ENCODE measurements at regions not wholly inside any gene's neighbourhood (a gene's known extent, or its start where the extent isn't known, plus 50 kb on each side); places are given as distances from the start of the nearest gene placed in this dataset.

DNA sequence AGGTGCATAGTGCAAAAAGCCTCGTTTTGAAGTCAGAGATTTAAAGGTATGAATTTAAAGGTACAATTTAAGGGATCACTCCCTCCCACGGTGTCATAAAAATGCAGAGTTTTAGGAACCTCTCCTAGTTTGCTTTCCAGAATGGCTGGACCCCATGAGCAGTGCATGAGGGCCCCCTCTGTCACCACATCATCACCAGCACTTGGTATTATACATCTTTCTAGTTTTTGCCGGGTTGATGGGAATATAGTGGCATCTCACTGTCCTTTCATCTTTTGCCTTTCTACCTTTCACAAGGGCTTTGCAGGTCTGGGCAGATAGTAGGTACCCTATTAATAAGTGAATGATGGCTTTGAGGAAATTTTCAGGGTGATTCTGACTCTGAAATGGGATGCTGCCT is 103.6 kb upstream of the AGBL1 start:
- TF ChIP-seq, protein P1, sequence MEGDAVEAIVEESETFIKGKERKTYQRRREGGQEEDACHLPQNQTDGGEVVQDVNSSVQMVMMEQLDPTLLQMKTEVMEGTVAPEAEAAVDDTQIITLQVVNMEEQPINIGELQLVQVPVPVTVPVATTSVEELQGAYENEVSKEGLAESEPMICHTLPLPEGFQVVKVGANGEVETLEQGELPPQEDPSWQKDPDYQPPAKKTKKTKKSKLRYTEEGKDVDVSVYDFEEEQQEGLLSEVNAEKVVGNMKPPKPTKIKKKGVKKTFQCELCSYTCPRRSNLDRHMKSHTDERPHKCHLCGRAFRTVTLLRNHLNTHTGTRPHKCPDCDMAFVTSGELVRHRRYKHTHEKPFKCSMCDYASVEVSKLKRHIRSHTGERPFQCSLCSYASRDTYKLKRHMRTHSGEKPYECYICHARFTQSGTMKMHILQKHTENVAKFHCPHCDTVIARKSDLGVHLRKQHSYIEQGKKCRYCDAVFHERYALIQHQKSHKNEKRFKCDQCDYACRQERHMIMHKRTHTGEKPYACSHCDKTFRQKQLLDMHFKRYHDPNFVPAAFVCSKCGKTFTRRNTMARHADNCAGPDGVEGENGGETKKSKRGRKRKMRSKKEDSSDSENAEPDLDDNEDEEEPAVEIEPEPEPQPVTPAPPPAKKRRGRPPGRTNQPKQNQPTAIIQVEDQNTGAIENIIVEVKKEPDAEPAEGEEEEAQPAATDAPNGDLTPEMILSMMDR (IDR thresholded peaks at IDR 0.05) = no peak
- no peak for TF ChIP-seq TEAD4 (IDR thresholded peaks at IDR 0.05; ENCODE audit: borderline replicate concordance, insufficient read depth)
- TF ChIP-seq, protein P2, sequence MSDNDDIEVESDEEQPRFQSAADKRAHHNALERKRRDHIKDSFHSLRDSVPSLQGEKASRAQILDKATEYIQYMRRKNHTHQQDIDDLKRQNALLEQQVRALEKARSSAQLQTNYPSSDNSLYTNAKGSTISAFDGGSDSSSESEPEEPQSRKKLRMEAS (IDR thresholded peaks at IDR 0.05; ENCODE audit: low read depth) = no peak
- TF ChIP-seq EZH2phosphoT487 (IDR thresholded peaks at IDR 0.05; ENCODE audit: borderline replicate concordance, low read depth) = no peak
- TF ChIP-seq REST (IDR thresholded peaks at IDR 0.05; ENCODE audit: low read depth, low read length) = no peak
- no peak for TF ChIP-seq GABPA (IDR thresholded peaks at IDR 0.05; ENCODE audit: low read depth)
- no peak for TF ChIP-seq SIN3A (IDR thresholded peaks at IDR 0.05; ENCODE audit: borderline replicate concordance, low read depth, low read length)
- TF ChIP-seq EP300 (IDR thresholded peaks at IDR 0.05; ENCODE audit: borderline replicate concordance in 1 of 2, low read depth in 1 of 2, low read length in 1 of 2) = no peak
- no peak for TF ChIP-seq USF2 (IDR thresholded peaks at IDR 0.05; ENCODE audit: borderline replicate concordance, low read depth, low read length)
- TF ChIP-seq POLR2AphosphoS5 (IDR thresholded peaks at IDR 0.05; ENCODE audit: low read depth, low read length) = no peak

Measured in SK-N-SH (cell line).